GM18499 (cell line): ENCODE measurements at regions not wholly inside any gene's neighbourhood (a gene's known extent, or its start where the extent isn't known, plus 50 kb on each side); places are given as distances from the start of the nearest gene placed in this dataset.

Experiments used
- ATAC-seq: cut with Tn5 transposase; IDR thresholded peaks from one replicate; pipeline ENCODE4 v1.9.1; 2021; ENCODE audit warnings: moderate number of reproducible peaks; ENCODE audit not compliant: insufficient read depth, unreplicated experiment

DNA sequence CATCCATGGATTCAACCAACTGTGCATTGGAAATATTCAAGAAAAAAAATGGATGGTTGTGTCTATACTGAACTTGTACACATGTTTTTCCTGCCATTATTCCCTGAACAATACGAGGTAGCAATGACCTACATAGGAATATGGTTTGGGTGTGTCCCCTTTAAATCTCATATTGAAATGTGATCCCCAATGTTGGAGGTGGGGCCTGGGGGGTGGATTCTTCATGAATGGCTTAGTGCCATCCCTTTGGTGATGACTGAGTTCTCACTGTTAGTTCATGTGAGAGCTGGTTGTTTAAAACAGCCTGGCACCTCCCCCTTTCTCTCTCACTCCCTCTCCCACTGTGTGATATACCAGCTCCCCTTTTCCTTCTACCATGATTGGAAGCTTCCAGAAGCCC lies 139.8 kb upstream of the BACH2 start:
- no peak for ATAC-seq

DNA sequence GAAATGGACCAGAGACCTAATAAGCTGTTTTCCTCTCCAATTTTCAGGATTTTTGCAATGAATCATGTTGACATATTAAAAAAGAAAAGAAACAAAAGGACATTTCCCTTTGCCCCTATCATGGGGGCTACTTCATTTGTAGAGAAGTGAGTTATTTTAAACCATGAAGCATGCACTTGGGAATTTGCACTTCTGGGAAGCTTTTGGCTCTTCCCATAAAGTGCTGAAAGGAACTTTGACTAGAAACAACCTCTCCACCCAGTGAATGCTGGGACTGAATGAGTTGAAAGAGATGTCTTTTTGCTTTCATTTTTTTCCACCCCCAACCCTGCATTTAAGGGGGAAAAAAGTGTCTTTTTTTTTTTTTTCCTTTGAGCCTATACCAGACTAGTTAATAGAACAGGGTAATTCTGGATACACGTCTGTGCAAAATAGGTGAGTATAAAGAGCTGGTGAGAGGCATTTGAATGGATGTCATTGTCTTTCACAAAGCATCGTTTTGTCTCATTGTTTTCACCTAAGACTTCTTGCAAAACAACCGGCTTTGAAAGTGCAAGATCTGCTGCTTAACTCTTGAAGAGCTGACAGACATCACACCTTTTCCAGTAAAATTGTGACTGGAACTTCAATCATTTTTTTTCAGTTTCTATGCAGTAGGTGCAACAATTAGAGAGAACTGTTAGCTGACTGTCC lies 138.7 kb upstream of the BACH2 start:
- ATAC-seq, result no peak

DNA sequence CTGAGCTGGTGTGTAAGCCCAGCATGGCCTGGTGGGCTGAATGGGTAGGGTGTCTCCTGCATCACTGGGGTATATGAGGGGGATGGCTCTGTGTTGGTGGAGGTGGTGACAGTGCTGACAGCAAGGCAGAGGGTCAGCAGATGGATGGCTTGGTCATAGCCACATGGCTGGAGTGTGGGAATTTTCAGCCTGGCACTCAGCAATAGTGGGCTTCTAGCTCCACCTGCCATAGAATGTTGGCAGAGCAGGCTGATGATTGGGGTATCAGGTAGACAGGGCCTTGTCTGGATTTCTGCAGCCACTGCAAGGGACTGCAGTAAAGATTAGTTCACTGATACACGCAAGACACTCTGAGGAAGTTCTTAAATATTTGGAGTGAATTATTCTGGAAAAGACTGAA lies 137.5 kb upstream of the BACH2 start:
- ATAC-seq, result no peak

DNA sequence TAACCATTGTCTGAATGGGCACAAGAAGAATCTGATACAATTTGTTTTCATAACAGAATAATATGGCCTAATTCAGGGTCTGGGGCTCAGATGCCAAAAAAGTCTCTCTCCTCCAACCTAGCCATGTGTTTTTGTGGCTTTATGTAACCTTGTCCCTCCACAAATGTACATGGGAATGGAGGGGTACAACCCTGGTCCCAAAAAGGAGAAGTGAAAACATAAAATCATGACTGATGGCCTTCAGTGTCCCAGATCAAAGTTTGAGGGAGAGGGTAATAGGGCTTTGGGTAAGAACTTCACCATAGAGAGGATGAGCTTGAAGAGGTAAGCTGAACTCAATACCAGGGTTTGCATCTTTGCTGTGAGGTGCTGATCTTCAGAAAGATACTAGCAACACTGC lies 136.3 kb upstream of the BACH2 start:
- no peak for ATAC-seq

DNA sequence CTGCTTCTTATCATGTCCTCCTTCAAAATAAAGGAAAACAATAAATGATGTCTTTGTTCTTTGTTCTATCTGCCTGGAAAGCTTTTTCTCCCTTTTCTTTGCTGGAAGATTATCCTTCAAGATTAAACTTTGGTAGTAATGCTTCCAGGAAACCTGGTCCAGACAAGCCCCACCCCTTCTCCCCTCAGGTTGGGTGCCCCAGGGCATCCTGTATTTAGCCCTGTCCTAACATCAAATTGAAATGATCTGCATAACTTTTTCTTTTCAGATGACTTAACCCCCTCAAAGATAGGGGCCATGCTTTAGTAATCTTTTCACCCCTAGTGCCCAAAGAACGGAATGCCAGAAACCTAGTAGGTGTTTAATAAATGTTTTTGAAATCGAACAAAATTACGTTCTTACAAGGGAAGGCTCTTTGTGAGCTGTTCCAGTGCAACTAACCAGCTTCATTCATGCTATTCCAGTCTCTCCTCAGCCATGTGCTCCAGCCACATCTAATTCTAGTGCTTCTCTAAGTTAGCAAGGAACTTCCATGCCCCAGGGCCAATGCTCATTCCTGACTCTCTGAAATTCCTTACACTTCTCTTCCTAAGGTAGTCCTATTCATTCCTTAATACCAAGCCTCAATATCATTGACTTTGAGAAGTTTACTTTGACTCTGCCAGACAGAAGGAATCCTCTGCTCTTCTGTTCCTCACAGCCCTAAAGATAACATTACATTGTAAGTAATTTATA lies 135.6 kb upstream of the BACH2 start:
- no peak for ATAC-seq

DNA sequence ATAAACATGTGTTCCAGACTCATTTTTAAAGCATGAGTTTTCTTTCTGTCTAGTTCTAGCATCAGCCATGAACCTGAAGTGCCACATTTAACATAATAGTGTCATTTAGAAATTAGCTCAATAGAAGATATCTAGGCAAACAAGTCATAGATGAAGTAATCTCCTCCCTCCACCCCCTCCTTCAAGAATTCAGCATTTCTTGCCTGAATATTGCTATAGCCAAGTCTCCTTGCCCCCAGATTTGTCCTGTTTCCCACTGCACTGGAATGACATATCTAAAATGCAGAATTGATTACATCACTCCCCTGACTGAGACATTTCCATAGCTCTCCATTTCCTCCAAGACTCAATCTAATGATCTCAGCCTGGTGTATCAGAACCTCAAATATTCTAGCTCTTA lies 134.9 kb upstream of the BACH2 start:
- no peak for ATAC-seq

DNA sequence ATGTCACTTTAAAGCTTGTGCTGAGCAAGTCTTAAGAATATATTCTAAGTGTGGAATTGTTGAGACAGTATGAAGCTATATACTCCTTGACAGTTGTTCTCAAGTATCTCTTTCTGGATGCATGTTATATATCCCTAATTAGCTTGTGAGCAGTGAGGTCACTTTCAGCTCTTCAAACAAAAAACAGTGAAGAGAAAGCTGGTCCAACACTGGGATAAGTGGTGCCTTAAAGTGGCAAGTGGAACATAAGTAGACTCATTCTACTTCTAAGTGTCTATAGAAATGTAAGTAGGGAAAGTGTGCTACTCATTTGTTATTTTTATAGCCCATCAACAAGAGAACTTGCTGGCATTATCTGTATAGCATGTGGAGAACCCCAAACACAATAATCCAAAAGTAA lies 133.1 kb upstream of the BACH2 start:
- no peak for ATAC-seq

DNA sequence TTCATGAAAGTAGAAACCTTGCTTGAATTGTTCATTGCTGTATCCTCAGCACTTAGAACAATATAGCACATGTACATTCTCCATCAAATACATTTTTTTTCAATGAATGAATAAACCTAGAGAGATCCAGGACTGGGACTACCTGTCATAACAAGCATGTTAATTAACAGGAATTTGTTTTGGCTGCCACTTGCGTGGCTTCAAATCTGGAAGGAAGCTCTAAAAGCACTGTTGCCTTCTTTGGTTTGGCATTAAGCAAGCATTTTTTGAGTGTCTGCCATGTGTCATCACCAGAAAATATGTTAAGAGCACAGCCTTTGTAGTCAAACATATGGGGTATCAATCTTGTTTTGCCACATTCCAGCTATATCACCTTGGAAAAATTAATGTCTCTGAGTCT lies 131.9 kb upstream of the BACH2 start:
- no peak for ATAC-seq

DNA sequence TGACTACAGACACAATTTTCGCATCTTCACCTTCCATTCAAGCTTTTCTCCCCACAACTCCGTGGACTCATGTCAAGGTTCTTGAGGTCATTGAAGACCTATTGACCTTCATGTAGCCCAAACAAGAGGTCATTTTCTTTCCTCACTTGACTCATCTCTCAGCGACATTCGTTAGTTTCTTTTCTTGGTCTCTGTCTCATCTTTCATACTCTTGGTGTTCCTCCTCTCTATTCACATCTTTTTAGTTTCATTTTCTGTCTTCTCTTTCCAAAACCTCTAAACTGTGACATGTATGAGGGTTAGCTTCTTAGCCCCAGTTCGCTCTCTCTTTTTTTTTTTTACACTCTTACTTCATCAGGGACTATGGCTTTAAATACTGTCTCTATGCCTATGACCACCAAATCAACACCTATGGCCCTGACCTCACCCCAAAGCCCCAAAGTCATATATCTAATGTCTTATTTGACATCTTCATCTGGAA lies 128.6 kb upstream of the BACH2 start:
- ATAC-seq, result peak; percentile 99

DNA sequence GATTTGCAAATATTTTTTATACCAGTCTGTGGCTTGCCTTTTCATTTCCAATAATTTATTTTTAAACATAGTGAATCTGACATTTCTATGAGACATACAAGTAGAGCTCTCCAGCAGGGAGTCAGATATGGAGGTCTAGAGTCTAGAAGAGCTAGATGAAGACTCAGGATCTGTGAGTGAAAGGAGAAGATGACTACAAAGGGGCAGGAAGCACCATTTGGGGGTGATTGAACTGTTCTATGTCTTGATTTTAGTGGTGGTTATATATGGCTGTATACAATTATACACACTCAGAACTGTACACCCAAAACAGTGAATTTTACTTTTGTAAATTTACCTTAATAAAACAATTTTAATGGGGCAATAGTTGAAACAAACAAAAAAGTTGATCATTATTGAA lies 127.9 kb upstream of the BACH2 start:
- ATAC-seq, result no peak

DNA sequence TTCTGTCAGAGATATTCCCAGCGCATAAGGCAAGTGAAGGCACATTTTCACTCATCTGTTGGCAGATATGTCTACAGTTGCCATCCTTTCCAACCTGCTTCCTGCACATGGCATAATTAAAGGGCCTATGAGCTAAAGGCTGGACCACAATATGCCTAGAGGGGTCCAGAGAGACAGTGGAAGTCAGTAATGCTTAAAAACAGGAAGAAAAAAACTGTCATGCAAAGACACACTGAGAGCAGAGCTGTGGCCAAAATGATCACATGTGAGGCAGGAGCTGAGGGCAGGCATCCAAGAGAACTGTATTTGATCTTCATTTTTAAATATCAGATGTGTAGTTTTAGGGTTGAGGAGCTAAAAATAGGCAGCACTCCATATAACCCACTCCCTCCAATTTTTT lies 125.0 kb upstream of the BACH2 start:
- ATAC-seq, result no peak

DNA sequence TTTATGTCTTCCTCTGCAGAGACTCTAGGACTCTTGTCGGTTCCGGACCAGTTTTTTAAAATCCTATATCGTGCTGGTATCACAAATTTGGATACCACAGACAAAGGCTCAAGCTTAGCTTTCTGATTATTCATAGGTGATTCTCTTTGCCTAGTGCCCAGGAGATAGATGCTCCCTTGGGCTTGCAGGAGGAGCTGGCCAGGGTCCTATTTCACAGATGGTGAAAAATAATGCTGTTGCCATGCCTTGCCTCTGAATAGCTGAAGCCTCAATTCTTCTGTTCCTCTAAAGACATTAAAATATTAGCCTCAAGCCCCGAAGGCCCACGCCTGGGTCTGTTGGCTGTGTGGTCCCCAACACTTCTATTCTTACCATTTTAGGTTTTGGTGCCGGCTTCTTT lies 123.9 kb upstream of the BACH2 start:
- ATAC-seq, result no peak

DNA sequence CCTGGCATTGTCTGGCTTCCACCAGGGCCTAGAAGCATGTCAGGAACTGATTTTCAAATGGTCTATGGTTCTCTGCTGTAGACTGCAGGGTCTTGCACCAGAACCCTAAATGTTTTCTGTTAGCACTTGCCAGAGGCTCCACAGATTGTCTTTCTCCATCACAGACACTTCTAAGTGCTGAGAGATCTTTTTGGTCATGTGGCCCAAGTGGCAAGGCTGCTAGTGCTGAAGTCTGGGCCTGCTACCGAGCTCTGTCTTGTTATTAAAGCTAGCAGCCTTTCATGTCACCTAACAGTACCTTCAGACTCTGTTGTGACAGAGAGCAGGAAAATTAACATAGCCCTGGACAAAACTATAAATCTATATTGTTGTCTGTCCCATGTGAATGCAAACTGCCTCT lies 120.7 kb upstream of the BACH2 start:
- ATAC-seq, result no peak

DNA sequence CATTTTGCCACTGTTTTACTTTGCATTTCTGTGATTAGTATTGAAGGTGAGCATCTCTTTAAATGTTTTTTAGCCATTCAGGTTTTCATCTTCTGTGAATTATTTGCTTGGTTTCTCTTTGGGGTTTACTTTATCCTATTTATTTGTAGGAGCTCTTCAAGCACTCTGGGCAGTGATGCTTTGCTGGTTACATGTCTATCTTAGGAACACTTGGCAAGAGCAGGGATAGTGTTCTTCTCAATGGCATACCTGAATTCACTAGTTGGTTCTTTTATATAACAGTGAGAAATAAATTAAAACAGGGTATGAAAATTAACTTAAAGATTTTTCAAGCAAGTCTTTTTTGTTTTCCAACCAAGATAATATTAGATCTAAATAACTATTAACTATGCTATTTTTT lies 119.7 kb upstream of the BACH2 start:
- no peak for ATAC-seq

DNA sequence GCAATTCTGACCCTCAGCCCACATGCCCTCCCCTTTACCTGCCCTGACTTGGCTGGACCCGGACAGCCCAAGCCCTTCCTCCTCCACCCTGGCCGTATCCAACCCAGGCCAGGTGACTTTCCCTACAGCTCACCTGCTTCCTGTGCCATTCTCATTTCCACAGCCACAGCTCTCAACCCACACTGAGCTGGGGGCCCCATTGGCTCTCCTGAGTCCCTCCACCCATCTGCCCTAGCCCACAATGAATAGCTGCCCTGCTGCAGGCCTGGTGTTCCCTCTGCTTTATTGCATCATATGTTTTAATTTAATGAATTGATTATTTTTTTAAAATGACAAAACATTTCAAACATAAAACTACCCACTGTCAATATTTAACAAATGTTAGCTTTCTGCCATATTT lies 118.5 kb upstream of the BACH2 start:
- no peak for ATAC-seq

DNA sequence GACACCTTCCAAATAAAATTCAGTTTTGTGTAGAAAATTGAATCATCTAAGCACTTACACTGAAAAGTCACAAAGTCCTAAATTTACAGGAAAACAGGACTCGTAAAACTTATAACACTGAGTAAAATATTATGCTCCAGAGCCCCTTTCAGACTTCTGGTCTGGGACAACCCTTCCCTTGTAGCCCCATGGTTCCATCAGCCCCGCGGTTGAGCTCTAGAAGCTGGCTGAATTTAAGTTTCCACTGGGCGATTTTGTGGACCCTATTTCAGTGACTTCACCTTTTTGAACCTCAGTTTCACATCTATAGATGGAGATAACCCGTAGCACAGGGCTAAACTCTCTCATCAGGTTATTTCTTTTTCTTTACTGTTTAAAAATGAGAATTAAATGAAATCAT lies 117.7 kb upstream of the BACH2 start:
- ATAC-seq, result no peak

DNA sequence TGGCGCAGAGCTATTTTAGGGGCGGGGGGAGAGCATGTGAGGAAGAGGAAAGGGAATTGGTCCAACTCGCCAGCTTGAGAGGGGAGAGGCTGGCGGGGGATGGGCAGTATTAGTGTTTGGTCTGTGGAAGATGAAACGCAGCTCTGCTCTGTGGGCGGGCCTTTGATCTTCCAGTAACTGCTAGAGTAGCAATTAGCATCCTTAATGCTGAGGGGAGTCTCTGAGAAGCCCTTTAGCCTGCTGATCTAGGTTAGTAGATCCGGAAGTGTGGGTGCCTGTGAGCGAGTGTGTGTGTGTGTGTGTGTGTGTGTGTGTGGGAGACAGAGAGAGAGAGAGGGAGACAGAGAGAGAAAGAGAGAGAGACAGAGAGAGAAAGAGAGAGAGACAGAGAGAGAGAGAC lies 117.2 kb upstream of the BACH2 start:
- no peak for ATAC-seq

DNA sequence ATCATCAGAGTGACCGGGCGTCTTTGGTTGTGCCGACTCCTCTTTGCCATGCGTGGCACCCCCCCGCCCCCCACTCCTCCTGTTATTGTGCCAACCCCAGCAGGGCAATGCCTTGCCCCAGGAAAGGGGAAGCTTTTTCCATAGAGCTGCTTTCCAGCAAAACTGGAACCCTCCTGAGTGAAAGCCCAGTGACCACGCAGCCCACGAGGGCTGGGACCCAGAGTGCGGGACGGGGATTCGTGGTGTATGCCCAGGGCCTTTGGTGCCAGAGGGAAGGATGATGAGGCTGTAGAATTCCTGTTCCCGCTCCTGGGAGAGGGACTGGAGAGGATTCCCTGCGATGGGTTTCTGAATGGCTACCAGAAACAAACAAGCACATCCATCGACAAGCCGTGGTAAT lies 116.8 kb upstream of the BACH2 start:
- ATAC-seq, result no peak

DNA sequence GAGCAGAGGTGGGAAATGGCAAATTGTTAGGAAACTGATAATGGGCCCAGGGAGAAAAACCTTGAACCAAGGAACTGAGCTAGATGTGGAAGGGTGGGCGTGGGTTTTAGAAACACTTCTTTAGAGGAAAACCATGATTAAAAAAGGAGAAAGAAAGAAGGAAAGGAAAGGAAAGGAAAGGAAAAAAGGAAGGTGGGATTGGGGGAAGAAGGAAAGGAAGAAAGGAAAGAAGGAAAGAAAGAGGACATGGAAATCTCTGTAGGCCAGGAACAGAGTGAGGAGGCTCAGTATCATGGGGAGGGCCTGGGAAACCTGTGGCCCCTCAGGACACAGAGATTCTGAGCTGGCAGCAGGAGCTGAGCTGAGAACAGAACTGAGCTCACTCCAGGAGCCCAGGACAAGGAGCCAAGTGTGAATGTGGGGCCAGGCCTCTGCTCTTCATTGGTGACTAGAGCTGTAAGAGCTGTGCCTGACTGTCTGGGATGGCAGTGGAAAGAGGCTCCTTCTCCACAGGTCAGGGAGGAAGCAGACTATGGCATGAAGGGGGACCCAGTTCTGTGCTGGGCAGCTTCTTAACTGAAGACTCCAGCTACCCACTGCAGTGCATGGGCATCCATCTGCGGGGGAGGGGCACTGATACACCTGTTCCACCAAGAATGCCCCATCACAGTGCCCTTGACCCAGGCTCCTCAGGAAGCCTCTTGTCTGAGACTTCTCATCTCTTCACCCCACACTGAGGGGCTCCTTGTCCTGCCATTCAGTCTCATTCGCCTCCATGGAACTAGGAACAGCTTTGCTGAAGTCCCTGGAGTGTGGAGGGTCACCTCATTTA lies 116.1 kb upstream of the BACH2 start:
- no peak for ATAC-seq

DNA sequence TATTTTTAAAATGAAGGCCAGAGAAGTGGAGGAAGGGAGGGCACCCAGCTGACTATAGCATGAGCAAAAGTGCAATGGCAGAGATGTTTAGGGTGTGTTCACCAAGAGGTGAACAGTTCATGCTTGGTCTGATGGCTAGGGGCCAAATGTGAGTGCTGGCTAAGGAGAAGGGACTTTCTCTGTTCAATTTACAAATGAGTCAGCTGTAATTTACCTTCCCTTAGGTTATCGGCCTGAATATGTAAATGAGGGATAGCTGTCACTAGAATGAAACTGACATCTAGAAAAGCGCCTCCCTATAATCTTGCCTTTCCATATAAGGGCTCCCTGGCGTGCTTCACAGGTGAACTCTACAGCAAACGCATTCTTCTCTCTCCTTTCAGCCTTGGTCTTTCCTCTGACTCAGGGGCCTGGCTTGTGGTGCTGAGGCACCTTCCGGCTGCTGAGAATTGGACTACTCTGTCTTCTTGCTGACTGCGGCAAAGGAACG lies 114.7 kb upstream of the BACH2 start:
- ATAC-seq, result peak; percentile 93

DNA sequence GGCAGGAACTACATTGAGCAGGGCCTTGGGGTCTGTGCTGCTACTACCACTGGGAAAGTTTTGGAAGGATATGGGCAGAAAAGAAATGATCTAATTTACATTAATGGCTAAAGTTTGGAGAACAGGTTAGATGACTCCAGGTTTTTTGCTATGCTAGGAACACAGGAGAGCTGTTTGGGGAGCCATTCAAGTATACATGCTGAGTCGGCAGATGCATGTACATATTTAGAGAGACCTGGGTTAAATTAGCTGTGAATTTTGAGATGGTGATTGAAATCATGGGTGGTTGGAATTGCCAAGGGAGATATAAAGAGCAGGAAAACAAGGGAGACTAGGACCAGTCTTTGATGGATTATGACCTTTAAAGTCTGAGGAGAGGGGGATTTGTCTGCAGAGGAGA lies 113.1 kb upstream of the BACH2 start:
- ATAC-seq, result no peak
